ENCODE measurements at regions not wholly inside any gene's neighbourhood (a gene's known extent, or its start where the extent isn't known, plus 50 kb on each side); places are given as distances from the start of the nearest gene placed in this dataset.

- no peaks in the 10 kb centered on the region for H3K27me3 Mint-ChIP-seq
- Histone ChIP-seq H3K9me3 (ENCODE audit: control insufficient read depth in 1 of 2, low read length in 2 of 2) (no peaks in the 10 kb centered on the region), H3K4me3 (ENCODE audit: low read length in 2 of 2) (no peak overlapping the region), H3K4me1 (ENCODE audit: insufficient read depth, low read length) (no peaks in the 10 kb centered on the region), H3K27ac (ENCODE audit: low read depth, low read length) (no peak overlapping the region), H3K27me3 (ENCODE audit: insufficient read depth, low read length) (no peaks in the 10 kb centered on the region), H3K36me3 (ENCODE audit: insufficient read depth, low read length) (no peaks in the 10 kb centered on the region)
- no peak overlapping the region for H3K4me3 Mint-ChIP-seq
- CTCF ChIA-PET (ENCODE audit: partially characterized antibody): no interaction called here
- DNase-seq: no peak
- no peak overlapping the region for H3K27ac Mint-ChIP-seq
- peaks cover 0 to 48% (median 12%) of the 10 kb centered on the region in 8 donors for H3K9me3 Mint-ChIP-seq
- H3K36me3 Mint-ChIP-seq: no peaks in the 10 kb centered on the region
- intact Hi-C loops (cut with micrococcal nuclease): no loop called here
- POLR2A ChIA-PET (ENCODE audit: partially characterized antibody): no interaction called here
- no peaks in the 10 kb centered on the region for H3K4me1 Mint-ChIP-seq
These were observed 490.0 kb downstream of the EDEM1 start for GRCh38 chr3:5677555-5677954.

DNA sequence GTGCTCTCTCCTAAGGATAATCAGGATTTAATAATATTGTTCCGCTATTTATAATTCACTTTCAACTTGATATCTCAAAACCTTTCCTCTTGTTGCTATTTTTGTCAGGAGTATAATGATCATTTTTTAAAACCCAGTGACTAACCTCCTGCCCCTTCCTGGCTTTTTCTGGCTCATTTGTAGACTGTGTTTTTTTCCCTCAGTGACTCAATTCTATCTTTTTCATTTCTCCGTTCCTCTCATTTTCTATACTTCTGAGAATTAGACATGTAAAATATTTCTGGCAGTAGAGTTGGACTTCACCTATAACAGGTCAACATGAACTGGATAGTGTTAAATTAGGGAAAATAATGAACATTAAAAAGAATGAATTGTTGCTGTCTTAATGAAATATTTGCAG is 490.7 kb downstream of the EDEM1 start:
- no peaks in the 10 kb centered on the region for H3K36me3 Mint-ChIP-seq
- Histone ChIP-seq H3K27ac (ENCODE audit: low read depth, low read length) (no peak overlapping the region), H3K36me3 (ENCODE audit: insufficient read depth, low read length) (no peaks in the 10 kb centered on the region), H3K4me1 (ENCODE audit: insufficient read depth, low read length) (no peaks in the 10 kb centered on the region), H3K4me3 (ENCODE audit: low read length in 2 of 2) (no peak overlapping the region), H3K27me3 (ENCODE audit: insufficient read depth, low read length) (no peaks in the 10 kb centered on the region), H3K9me3 (ENCODE audit: control insufficient read depth in 1 of 2, low read length in 2 of 2) (no peaks in the 10 kb centered on the region)
- H3K4me1 Mint-ChIP-seq: no peaks in the 10 kb centered on the region
- DNase-seq: no peak
- no peak overlapping the region for H3K27ac Mint-ChIP-seq
- no peaks in the 10 kb centered on the region for H3K27me3 Mint-ChIP-seq
- ChIA-PET CTCF (ENCODE audit: partially characterized antibody) (no interaction called here), POLR2A (ENCODE audit: partially characterized antibody) (no interaction called here)
- no peak overlapping the region for H3K4me3 Mint-ChIP-seq
- intact Hi-C loops (cut with micrococcal nuclease): no loop called here
- H3K9me3 Mint-ChIP-seq: peaks cover 0 to 48% (median 14%) of the 10 kb centered on the region in 8 donors

DNA sequence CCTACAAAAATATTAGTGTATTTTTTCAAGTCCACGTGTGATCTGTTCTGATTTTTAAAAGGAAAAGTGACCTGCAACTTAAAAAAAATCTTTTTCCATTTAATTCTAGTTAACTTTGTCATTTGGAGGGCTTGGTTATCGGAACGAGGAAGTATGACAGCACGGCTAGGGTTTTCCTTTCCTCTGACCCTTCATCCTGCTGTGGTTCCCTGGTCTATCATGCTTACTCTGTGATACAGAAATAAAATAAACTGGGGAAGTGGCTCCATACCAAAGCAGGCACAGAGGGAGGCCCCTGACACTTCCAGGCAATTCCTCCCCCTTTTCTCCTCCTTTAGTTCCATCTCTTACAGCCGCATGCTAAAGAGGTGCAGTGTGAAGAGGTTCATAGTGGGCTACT is 491.3 kb downstream of the EDEM1 start:
- DNase-seq: no peak
- intact Hi-C loops (cut with micrococcal nuclease): no loop called here
- Mint-ChIP-seq H3K9me3 (peaks cover 0 to 42% (median 14%) of the 10 kb centered on the region in 8 donors), H3K4me1 (no peaks in the 10 kb centered on the region), H3K27ac (no peak overlapping the region), H3K4me3 (no peak overlapping the region), H3K27me3 (no peaks in the 10 kb centered on the region), H3K36me3 (no peaks in the 10 kb centered on the region)
- no peaks in the 10 kb centered on the region for H3K4me1 ChIP-seq (ENCODE audit: insufficient read depth, low read length)
- H3K4me3 ChIP-seq (ENCODE audit: low read length in 2 of 2): no peak overlapping the region
- POLR2A ChIA-PET (ENCODE audit: partially characterized antibody): no interaction called here
- H3K27me3 ChIP-seq (ENCODE audit: insufficient read depth, low read length): no peaks in the 10 kb centered on the region
- CTCF ChIA-PET (ENCODE audit: partially characterized antibody): no interaction called here
- no peaks in the 10 kb centered on the region for H3K9me3 ChIP-seq (ENCODE audit: control insufficient read depth in 1 of 2, low read length in 2 of 2)
- H3K36me3 ChIP-seq (ENCODE audit: insufficient read depth, low read length): no peaks in the 10 kb centered on the region
- H3K27ac ChIP-seq (ENCODE audit: low read depth, low read length): no peak overlapping the region

GRCh38 chr3:5687230-5687629 is 499.7 kb downstream of the EDEM1 start:
- no peak overlapping the region for H3K4me3 Mint-ChIP-seq
- H3K4me1 Mint-ChIP-seq: no peaks in the 10 kb centered on the region
- intact Hi-C loops (cut with micrococcal nuclease): no loop called here
- Histone ChIP-seq H3K27me3 (ENCODE audit: insufficient read depth, low read length) (no peaks in the 10 kb centered on the region), H3K27ac (ENCODE audit: low read depth, low read length) (no peak overlapping the region), H3K36me3 (ENCODE audit: insufficient read depth, low read length) (no peaks in the 10 kb centered on the region), H3K4me3 (ENCODE audit: low read length in 2 of 2) (no peak overlapping the region), H3K9me3 (ENCODE audit: control insufficient read depth in 1 of 2, low read length in 2 of 2) (no peaks in the 10 kb centered on the region), H3K4me1 (ENCODE audit: insufficient read depth, low read length) (no peaks in the 10 kb centered on the region)
- no peak overlapping the region for H3K27ac Mint-ChIP-seq
- ChIA-PET POLR2A (ENCODE audit: partially characterized antibody) (no interaction called here), CTCF (ENCODE audit: partially characterized antibody) (no interaction called here)
- no peaks in the 10 kb centered on the region for H3K36me3 Mint-ChIP-seq
- no peak for DNase-seq
- H3K27me3 Mint-ChIP-seq: no peaks in the 10 kb centered on the region
- H3K9me3 Mint-ChIP-seq: peaks cover 6 to 25% (median 17%) of the 10 kb centered on the region in 8 donors

DNA sequence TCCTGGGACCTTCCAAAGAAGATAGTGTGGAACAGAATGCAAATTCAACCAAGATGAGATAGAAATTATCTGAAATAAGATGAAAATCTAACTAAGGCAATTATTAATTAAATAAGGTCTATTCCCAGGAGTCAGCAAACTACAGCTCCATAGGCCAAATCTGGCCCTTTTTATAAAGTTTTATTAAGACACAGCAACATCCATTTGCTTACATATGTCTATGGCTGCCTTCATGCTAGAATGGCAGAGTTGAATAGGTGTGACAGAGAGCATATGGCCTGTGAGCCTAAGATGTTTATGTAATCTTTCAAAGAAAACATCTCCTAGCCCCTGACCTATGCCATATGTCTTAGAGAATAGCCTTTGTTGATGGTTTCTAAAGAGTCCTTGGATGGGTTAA is 503.0 kb downstream of the EDEM1 start:
- DNase-seq: no peak
- Histone ChIP-seq H3K36me3 (ENCODE audit: insufficient read depth, low read length) (no peaks in the 10 kb centered on the region), H3K27me3 (ENCODE audit: insufficient read depth, low read length) (no peaks in the 10 kb centered on the region), H3K4me1 (ENCODE audit: insufficient read depth, low read length) (no peaks in the 10 kb centered on the region), H3K9me3 (ENCODE audit: control insufficient read depth in 1 of 2, low read length in 2 of 2) (no peaks in the 10 kb centered on the region), H3K4me3 (ENCODE audit: low read length in 2 of 2) (no peak overlapping the region), H3K27ac (ENCODE audit: low read depth, low read length) (no peak overlapping the region)
- Mint-ChIP-seq H3K27ac (no peak overlapping the region), H3K27me3 (peaks cover 0 to 2% of the 10 kb centered on the region in 2 donors), H3K36me3 (no peaks in the 10 kb centered on the region), H3K4me1 (no peaks in the 10 kb centered on the region), H3K4me3 (no peak overlapping the region), H3K9me3 (peaks cover 6 to 22% (median 16%) of the 10 kb centered on the region in 8 donors)
- ChIA-PET CTCF (ENCODE audit: partially characterized antibody) (no interaction called here), POLR2A (ENCODE audit: partially characterized antibody) (no interaction called here)
- intact Hi-C loops (cut with micrococcal nuclease): no loop called here

DNA sequence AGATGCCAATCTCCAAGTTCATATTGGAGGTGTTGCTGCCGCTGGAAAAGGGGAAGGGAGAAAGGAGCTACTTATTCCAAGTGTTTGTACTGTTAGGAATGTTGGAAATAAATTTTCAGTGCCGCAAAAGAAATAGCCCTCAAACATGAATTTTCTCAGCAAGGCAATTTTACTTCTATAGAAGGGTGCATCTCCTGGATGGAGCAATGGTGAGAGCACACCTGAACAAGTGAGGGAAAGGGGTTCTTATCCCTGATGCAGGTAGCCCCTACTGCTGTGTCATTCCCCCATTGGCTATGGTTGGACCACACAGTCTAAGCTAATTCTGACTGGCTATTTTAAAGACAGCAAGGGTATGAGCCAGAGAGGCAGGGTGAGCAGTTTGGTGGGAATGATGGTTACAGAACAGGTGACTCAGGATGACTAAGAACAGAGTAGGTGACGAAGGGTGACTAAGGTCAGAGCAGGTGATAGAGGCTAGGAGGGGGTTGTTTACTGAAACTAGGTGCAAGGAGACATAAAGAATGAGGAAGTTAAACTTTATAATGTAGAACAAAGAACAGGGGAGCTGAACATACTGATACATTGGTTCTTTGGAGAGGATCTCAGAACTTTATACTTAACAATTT is 503.5 kb downstream of the EDEM1 start:
- Mint-ChIP-seq H3K9me3 (peaks cover 6 to 20% (median 15%) of the 10 kb centered on the region in 8 donors), H3K4me3 (no peak overlapping the region), H3K27me3 (peaks cover 0 to 2% of the 10 kb centered on the region in 2 donors), H3K27ac (no peak overlapping the region), H3K36me3 (no peaks in the 10 kb centered on the region), H3K4me1 (no peaks in the 10 kb centered on the region)
- Histone ChIP-seq H3K4me1 (ENCODE audit: insufficient read depth, low read length) (no peaks in the 10 kb centered on the region), H3K27ac (ENCODE audit: low read depth, low read length) (no peak overlapping the region), H3K27me3 (ENCODE audit: insufficient read depth, low read length) (no peaks in the 10 kb centered on the region), H3K36me3 (ENCODE audit: insufficient read depth, low read length) (no peaks in the 10 kb centered on the region), H3K4me3 (ENCODE audit: low read length in 2 of 2) (no peak overlapping the region), H3K9me3 (ENCODE audit: control insufficient read depth in 1 of 2, low read length in 2 of 2) (no peaks in the 10 kb centered on the region)
- DNase-seq: no peak
- intact Hi-C loops (cut with micrococcal nuclease): no loop called here
- ChIA-PET CTCF (ENCODE audit: partially characterized antibody) (no interaction called here), POLR2A (ENCODE audit: partially characterized antibody) (no interaction called here)

GRCh38 chr3:5692446-5692845 is 504.9 kb downstream of the EDEM1 start:
- ChIA-PET POLR2A (ENCODE audit: partially characterized antibody) (no interaction called here), CTCF (ENCODE audit: partially characterized antibody) (no interaction called here)
- Histone ChIP-seq H3K4me3 (ENCODE audit: low read length in 2 of 2) (no peak overlapping the region), H3K27me3 (ENCODE audit: insufficient read depth, low read length) (no peaks in the 10 kb centered on the region), H3K36me3 (ENCODE audit: insufficient read depth, low read length) (no peaks in the 10 kb centered on the region), H3K9me3 (ENCODE audit: control insufficient read depth in 1 of 2, low read length in 2 of 2) (no peaks in the 10 kb centered on the region), H3K4me1 (ENCODE audit: insufficient read depth, low read length) (no peaks in the 10 kb centered on the region), H3K27ac (ENCODE audit: low read depth, low read length) (no peak overlapping the region)
- DNase-seq: no peak
- peaks cover 6 to 20% (median 14%) of the 10 kb centered on the region in 8 donors for H3K9me3 Mint-ChIP-seq
- intact Hi-C loops (cut with micrococcal nuclease): no loop called here
- no peaks in the 10 kb centered on the region for H3K4me1 Mint-ChIP-seq
- no peak overlapping the region for H3K4me3 Mint-ChIP-seq
- no peak overlapping the region for H3K27ac Mint-ChIP-seq
- peaks cover 0 to 2% of the 10 kb centered on the region in 2 donors for H3K27me3 Mint-ChIP-seq
- H3K36me3 Mint-ChIP-seq: no peaks in the 10 kb centered on the region

- H3K4me1 ChIP-seq (ENCODE audit: insufficient read depth, low read length): no peaks in the 10 kb centered on the region
- H3K36me3 ChIP-seq (ENCODE audit: insufficient read depth, low read length): no peaks in the 10 kb centered on the region
- no peak overlapping the region for H3K27ac ChIP-seq (ENCODE audit: low read depth, low read length)
- intact Hi-C loops (cut with micrococcal nuclease): no loop called here
- H3K9me3 ChIP-seq (ENCODE audit: control insufficient read depth in 1 of 2, low read length in 2 of 2): no peaks in the 10 kb centered on the region
- Mint-ChIP-seq H3K4me3 (no peak overlapping the region), H3K27ac (no peak overlapping the region), H3K36me3 (no peaks in the 10 kb centered on the region), H3K27me3 (peaks cover 0 to 3% of the 10 kb centered on the region in 2 donors), H3K9me3 (peaks cover 2 to 14% (median 11%) of the 10 kb centered on the region in 8 donors), H3K4me1 (no peaks in the 10 kb centered on the region)
- DNase-seq: no peak
- ChIA-PET CTCF (ENCODE audit: partially characterized antibody) (no interaction called here), POLR2A (ENCODE audit: partially characterized antibody) (no interaction called here)
- H3K4me3 ChIP-seq (ENCODE audit: low read length in 2 of 2): no peak overlapping the region
- H3K27me3 ChIP-seq (ENCODE audit: insufficient read depth, low read length): no peaks in the 10 kb centered on the region
These were observed 506.8 kb downstream of the EDEM1 start for GRCh38 chr3:5694266-5694665.

Measured in CD4-positive, alpha-beta memory T cell (primary cell).